ENCODE measurements at regions not wholly inside any gene's neighbourhood (a gene's known extent, or its start where the extent isn't known, plus 50 kb on each side); places are given as distances from the start of the nearest gene placed in this dataset.
"Not testable (repeated sequence)": the region's sequence is repeated elsewhere in the genome, so short reads cannot be mapped to it uniquely, and the experiment has no call there.

- H3K4me3 ChIP-seq (ENCODE audit: low read depth, low read length), result no peak overlapping the region
Measured at GRCh38 chr5:86354664-86355063, 263.1 kb upstream of the COX7C start.

GRCh38 chr5:86360801-86361200 is 256.9 kb upstream of the COX7C start:
- no peak overlapping the region for H3K4me3 ChIP-seq (ENCODE audit: low read depth, low read length)

DNA sequence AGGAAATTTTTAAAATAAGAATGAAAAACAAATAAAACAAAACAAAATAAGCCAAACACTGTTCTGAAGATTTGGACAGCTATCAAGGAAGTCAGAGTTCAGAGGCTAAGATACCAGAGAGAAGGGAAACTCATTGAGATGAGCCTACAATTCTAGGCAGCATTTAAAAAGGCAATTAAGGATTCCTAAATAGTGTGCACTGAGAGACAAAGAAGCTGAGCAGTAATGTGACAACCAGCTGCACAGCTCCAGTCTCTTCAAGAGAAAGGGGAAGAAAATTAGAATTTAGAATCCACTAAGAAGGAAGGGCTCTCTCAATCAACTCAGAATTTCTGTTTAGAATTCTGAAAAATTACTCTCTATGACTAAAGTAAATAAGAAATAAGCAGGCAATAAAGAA is 246.7 kb upstream of the COX7C start:
- H3K4me3 ChIP-seq (ENCODE audit: low read depth, low read length), result no peak overlapping the region

DNA sequence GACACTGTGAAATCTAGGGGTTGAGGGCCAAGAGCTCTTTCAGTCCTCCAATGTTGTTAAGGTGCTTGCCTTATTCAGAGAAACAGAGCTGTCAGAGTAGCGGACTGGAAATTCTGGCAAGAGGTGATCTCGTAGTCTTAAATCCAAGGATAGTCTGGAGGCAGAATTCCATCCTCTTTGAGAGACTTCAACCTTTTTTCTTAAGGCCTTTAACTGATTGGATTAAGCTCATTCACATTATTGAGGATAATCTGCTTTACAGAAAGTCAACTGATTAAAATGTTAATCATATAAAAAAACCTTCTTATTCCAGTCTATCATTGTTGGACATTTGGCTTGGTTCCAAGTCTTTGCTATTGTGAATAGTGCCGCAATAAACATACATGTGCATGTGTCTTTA is 243.1 kb upstream of the COX7C start:
- H3K4me3 ChIP-seq (ENCODE audit: low read depth, low read length), result no peak overlapping the region

GRCh38 chr5:86376214-86376613 is 241.5 kb upstream of the COX7C start:
- H3K4me3 ChIP-seq (ENCODE audit: low read depth, low read length), result no peak overlapping the region

DNA sequence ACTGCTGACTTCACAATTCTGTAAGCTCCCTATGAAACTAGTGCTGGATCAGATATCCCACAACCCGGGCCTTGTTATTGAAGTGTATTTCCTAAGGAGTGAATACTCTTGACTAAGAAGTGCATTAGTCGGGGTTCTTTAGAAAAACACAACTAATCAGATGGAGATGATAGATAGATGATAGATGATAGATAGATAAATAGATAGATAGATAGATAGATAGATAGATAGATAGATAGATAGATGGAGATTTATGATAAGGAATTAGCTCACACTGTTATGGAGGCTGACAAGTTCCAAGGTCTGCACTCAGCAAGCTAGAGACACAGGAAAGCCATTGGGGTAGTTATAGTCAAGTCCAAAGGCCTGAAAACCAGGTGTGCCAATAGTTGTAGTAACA is 214.6 kb upstream of the COX7C start:
- no peak overlapping the region for H3K4me3 ChIP-seq (ENCODE audit: low read depth, low read length)

DNA sequence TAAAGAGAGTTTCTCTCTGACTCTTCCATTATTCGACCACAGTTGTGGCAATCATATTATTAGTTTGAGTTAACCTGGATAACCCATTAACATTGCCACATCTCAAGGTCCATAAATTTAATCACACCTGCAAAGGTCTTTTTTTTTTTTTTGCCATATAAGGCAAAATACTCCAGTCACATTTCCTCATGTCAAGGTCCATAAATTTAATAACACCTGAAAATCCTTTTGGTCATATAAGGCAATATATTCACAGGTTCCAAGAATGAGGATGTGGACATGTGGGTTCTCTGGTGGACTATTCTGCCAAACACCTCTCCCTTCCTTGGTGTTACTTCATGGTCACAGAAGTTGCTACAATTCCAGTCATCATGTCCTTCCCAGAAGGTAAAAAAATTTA is 213.5 kb upstream of the COX7C start:
- H3K4me3 ChIP-seq (ENCODE audit: low read depth, low read length), result no peak overlapping the region

DNA sequence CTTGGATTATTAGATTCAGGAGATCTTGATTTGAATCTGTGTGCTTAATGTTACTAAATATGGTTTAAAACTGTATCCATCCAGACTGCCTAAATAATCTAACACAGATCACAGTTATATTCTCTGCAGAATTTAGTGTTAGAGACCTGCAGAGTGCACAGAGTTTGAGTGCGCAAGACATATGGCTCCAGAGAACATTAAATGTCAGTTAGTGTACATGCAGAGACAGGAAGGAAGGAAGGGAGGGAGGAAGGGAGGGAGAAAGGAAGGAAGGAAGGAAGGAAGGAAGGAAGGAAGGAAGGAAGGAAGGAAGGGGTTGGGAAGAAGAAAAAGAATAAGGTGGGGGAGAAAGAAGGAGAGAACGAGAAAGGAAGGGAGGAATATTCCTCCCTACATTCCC is 210.0 kb upstream of the COX7C start:
- no peak overlapping the region for H3K4me3 ChIP-seq (ENCODE audit: low read depth, low read length)

DNA sequence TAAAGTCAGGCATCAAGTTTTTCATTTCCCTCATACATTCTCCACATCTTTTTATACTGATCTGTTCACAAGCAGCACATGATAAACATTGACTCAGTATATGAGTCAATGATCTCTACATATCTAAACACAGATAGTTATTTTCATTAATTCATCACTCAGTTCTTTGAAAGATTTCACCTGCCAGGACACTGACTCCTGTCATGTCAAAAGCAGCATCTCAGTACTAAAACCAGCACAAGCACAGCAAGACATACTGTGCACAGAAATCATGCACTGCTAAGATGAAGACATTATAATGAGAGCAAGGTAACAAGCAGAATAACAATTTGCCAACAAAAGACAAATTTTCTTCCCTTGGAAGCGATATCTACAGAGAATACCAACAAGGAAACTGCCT is 206.1 kb upstream of the COX7C start:
- no peak overlapping the region for H3K4me3 ChIP-seq (ENCODE audit: low read depth, low read length)

DNA sequence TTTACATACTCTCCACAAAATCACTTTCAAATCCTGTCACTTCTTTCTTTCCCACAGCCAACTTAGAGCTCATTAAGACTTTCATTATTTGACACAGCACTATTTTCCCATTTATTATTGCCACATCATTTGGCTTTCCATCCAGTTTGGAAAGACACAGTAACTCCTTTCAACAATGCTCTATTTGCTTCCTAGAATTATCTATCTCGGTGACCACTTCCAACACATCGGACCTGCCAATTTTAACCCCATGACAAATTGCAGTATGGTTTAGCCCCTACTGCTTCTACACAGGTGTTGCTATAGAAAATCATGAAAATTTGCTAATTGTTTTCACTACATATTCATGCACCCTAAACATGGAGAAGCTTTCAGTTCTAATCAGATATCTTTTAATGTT is 190.6 kb upstream of the COX7C start:
- H3K4me3 ChIP-seq (ENCODE audit: low read depth, low read length), result no peak overlapping the region

DNA sequence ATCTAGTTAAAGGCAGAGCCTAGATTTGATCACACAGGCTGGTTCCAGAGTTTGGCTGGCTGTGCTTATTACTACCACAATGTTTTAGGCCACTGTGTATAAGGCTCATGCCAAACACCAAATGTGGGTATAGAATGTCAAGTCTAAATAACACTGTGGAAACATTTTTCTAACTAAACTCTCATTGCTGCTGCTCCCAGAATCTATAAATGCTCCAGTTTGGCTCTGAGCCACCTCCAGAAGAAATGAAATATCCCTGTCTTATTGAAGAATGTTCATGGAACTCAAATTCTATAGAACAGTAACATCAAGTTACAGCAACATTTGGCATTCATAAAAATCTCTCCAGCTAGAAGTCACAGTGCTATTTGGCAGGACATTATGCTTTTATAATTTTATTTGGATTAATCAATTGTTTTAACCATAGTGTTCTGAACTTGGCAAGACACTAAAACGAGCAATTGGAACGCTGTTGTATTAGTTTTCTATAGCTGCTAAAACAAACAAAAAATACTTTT is 178.1 kb upstream of the COX7C start:
- no peak overlapping the region for H3K4me3 ChIP-seq (ENCODE audit: low read depth, low read length)

DNA sequence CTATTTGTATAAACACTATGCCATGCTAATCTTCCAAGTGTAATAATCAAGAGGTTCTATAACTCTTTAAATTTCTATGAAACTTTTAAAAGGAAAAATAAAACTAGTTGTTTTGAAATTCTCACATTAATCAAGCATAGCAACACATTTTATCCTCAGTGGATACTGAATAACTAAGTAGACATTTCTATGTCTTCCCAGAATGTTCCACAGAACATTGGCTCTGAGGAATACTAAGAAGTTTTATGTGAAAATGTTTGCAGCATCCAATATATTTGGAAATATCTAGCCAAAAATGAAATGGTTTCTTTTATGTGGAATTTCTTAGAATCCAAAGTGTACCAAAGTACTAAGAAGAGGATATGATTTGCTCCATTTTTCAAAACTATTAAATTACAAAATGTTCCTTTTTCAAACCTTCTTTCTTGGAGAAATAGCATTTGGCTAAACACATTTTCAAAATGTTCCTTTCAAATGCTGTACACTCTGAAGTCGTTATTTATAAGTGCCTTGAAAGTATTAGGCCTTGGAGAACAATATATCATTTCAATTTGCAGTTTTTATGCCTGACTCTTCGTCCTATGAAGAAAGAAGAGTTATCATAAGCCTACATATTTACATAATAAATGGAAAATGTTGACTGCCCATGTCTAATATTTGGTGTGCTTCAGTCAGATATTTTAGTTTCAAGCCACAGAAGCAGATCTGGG is 175.6 kb upstream of the COX7C start:
- H3K4me3 ChIP-seq (ENCODE audit: low read depth, low read length), result no peak overlapping the region

GRCh38 chr5:86447362-86447761 is 170.4 kb upstream of the COX7C start:
- H3K4me3 ChIP-seq (ENCODE audit: low read depth, low read length), result no peak overlapping the region

DNA sequence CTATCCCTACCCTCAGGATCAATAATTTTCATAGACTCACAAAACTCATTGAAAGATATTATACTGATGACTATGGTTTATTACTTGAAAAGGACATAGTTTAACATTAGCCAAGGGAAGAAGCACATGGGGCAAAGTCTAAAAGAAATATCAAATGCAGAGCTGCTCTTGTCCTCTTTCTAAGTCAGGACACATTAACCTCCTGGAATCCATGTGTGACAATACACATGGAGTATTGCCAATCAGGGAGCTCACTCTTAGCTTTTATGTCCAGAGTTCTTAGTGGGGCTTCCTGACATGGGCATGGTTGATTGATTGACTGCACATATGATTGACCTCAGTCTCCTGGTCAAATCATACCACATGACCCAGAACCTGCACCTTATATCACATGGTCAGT is 165.5 kb upstream of the COX7C start:
- H3K4me3 ChIP-seq (ENCODE audit: low read depth, low read length), result no peak overlapping the region

DNA sequence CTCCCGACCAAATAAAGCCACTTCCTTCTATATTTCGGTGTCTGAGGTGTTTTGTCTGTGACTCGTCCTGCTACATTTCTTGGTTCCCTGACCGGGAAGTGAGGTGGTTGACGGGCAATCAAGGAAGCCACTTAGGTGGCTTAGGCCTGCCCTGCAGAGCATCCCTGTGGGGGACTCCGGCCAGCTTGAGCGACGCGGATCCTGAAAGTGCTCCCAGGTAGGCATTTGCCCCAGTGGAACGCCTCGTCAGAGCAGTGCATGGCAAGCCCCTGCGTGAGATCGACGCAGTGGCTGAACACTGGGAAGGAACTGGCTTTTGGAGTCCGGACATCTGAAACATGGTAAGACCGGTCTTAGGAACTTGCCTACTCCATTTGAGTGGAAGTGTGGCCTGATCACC is 157.2 kb upstream of the COX7C start:
- no peak overlapping the region for H3K4me3 ChIP-seq (ENCODE audit: low read depth, low read length)

DNA sequence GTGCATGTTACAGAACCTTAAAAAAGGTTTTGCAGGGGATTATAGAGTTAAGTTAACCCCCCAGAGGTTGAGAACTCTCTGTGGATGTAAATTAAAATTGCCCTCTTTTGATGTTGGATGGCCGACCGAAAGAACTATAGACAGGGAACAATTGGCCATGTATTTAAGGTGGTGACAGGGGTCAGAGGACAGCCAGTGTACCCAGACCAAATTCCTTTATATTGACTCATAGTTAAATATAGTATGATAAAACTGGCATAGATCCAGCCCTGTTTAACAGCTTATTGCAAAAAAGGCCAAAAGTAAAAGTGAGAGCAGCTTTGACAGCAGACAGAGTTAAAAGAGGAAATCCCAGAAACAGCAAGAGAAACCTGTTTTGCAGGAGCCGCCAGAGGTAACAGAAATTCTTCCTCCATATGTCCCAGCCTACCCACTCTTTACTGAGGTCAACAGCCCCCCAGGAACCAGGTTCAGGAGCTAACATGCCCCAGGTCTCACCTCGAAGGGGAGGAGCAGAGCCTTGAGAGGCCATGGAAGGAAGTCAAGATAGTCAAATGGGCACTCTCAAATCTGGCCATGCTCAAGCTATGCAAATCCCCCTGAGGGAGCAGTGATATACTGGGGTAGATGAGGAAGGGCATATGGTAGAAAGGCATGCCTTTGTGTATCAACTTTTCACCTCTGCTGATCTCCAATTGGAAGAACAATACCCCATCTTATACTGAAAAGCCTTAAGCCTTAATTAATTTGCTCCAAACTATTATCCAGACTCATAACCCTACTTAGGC is 156.4 kb upstream of the COX7C start:
- no peak overlapping the region for H3K4me3 ChIP-seq (ENCODE audit: low read depth, low read length)

GRCh38 chr5:86463339-86463738 is 154.4 kb upstream of the COX7C start:
- no peak overlapping the region for H3K4me3 ChIP-seq (ENCODE audit: low read depth, low read length)

GRCh38 chr5:86465052-86465838 is 152.5 kb upstream of the COX7C start:
- no peak overlapping the region for H3K4me3 ChIP-seq (ENCODE audit: low read depth, low read length)

- not testable (repeated sequence) for H3K4me3 ChIP-seq (ENCODE audit: low read depth, low read length)
Measured at GRCh38 chr5:86466721-86467120, 151.0 kb upstream of the COX7C start.

DNA sequence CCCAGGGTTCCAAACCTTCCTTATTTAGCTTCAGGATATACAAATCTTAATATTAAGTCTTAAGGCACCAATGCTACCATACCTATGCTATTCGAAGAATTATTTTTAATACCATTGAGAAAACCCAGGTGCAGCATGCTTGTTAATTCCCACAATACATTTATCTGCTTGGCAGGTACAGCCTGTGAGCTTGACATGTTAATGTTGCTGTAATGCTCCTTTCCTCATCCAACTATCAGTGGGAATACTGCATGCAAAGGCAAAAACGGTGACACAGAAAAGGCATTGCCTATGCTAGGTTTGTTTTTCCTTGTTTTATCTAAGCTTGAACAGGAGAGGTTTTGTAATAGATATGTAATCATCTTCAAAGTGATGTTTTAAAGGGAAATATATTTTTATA is 135.7 kb upstream of the COX7C start:
- no peak overlapping the region for H3K4me3 ChIP-seq (ENCODE audit: low read depth, low read length)

GRCh38 chr5:86493777-86494176 is 124.0 kb upstream of the COX7C start:
- H3K4me3 ChIP-seq (ENCODE audit: low read depth, low read length), result no peak overlapping the region

DNA sequence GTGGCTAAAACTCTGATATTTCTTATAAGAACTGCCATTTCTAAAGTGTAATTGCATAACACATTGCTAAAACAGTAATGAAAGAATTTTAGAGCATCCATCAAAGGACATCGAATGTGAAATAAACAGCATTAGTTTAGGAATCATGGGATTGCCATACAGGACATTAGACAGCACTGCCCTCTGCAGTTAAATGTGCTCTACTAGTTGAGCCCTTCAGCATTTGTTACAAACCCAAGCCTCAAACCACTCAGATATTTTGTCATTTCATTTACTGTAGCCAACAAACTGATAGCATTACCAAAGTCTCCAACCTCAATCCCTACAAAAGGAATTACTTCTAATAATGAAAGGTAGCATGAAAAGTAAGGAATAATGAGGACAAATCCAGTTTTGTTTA is 116.8 kb upstream of the COX7C start:
- H3K4me3 ChIP-seq (ENCODE audit: low read depth, low read length), result no peak overlapping the region

Measured in iPS-11a (cell line).